ENCODE measurements at regions not wholly inside any gene's neighbourhood (a gene's known extent, or its start where the extent isn't known, plus 50 kb on each side); places are given as distances from the start of the nearest gene placed in this dataset.
A peak's percentile ranks its signal among the peaks of the same experiment; 100 is the strongest.

DNA sequence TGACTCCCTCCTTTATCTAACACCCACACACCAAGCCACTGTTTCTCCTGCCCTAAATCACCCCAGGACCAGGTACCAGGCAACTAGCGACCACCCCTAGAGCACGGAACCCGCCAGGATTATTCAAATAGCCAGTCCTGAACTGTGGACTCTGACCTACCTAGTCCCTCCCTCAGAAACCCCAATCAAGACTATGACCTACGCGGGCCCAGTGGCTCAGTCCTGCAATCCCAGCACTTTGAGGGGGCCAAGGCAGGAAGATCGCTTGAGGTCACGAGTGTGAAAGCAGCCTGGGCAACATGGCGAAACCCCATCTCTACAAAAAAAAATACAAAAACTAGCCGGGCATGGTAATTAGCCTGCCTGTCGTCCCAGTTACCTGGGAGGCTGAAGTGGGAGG is 232.8 kb upstream of the FOXK1 start:
- no peak for DNase-seq (ENCODE audit: low read depth, low spot score)
- Mint-ChIP-seq H3K27me3 (ENCODE audit: low read depth) (peaks cover 6% of the 10 kb centered on the region), H3K9me3 (no peaks in the 10 kb centered on the region), H3K4me1 (no peaks in the 10 kb centered on the region), H3K4me3 (no peak overlapping the region), H3K27ac (ENCODE audit: unreplicated experiment) (peak overlapping the region; percentile 29), H3K36me3 (ENCODE audit: low read depth) (no peaks in the 10 kb centered on the region)
- TF ChIP-seq, protein P1, sequence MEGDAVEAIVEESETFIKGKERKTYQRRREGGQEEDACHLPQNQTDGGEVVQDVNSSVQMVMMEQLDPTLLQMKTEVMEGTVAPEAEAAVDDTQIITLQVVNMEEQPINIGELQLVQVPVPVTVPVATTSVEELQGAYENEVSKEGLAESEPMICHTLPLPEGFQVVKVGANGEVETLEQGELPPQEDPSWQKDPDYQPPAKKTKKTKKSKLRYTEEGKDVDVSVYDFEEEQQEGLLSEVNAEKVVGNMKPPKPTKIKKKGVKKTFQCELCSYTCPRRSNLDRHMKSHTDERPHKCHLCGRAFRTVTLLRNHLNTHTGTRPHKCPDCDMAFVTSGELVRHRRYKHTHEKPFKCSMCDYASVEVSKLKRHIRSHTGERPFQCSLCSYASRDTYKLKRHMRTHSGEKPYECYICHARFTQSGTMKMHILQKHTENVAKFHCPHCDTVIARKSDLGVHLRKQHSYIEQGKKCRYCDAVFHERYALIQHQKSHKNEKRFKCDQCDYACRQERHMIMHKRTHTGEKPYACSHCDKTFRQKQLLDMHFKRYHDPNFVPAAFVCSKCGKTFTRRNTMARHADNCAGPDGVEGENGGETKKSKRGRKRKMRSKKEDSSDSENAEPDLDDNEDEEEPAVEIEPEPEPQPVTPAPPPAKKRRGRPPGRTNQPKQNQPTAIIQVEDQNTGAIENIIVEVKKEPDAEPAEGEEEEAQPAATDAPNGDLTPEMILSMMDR (conservative IDR thresholded peaks at IDR 0.05): no peak

DNA sequence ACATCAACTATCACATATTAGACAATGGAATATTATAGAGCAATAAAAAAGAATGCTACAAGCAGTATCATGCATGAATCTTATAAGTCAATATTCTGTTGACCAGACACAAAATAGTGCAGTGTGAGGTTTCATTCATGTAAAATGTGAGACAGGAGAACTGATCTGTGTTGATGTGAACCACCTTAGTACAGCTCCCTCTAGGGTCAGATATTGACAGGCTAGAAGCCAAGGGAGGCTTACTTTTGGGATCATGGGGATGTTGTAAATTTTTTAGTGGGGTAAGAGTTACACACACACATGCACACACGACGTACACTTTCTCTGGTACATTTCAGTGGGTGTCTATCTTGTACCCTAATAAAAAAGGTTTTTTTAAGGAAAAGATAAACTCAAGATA is 231.6 kb upstream of the FOXK1 start:
- no peak overlapping the region for H3K4me3 Mint-ChIP-seq
- H3K4me1 Mint-ChIP-seq: no peaks in the 10 kb centered on the region
- no peaks in the 10 kb centered on the region for H3K36me3 Mint-ChIP-seq (ENCODE audit: low read depth)
- H3K9me3 Mint-ChIP-seq: no peaks in the 10 kb centered on the region
- TF ChIP-seq, protein P1 (conservative IDR thresholded peaks at IDR 0.05): no peak
- no peaks in the 10 kb centered on the region for H3K27me3 Mint-ChIP-seq (ENCODE audit: low read depth)
- H3K27ac Mint-ChIP-seq (ENCODE audit: unreplicated experiment): no peak overlapping the region
- DNase-seq (ENCODE audit: low read depth, low spot score): no peak

DNA sequence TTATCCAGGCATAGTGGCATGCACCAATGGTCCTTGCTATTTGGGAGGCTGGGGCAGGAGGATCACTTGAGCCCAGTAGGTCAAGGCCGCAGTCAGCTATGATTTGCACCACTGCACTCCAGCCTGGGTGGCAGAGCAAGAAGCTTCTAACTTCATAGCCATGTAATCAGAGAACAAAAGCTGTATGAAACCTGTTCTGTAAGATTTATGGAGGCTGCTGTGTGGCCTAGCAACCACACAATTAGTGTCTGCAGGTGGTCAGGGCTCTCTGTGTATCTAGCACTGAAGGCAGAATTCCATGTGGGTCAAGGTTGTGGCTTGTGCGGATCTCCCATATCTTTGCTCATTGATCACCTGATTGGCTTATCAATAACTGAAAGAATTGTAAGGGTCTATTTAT is 221.5 kb upstream of the FOXK1 start:
- Mint-ChIP-seq H3K4me1 (peaks cover 9% of the 10 kb centered on the region), H3K27ac (ENCODE audit: unreplicated experiment) (no peak overlapping the region), H3K4me3 (no peak overlapping the region), H3K27me3 (ENCODE audit: low read depth) (peaks cover 20% of the 10 kb centered on the region), H3K9me3 (peaks cover 4% of the 10 kb centered on the region), H3K36me3 (ENCODE audit: low read depth) (no peaks in the 10 kb centered on the region)
- no peak for DNase-seq (ENCODE audit: low read depth, low spot score)
- TF ChIP-seq, protein P1 (conservative IDR thresholded peaks at IDR 0.05): no peak

DNA sequence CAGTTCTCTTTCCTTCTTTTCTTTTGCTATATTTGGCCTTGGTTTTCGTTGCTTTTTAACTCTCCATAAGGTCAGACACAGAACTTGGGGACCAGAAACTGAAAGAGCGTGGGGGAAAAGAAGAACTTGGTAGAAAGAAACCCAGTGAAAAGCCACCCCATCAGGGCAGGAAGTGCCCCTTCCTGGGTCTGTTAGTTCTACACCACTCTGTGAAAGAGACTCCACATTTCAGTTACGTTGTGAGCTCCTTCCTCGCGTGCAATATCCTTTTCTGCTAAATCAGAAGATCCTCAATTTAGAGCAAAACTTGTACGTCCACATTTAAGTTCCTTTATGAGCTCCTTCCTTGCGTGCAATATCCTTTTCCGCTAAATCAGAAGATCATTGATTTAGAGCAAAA is 220.6 kb upstream of the FOXK1 start:
- no peak for DNase-seq (ENCODE audit: low read depth, low spot score)
- TF ChIP-seq, protein P1 (conservative IDR thresholded peaks at IDR 0.05): no peak
- H3K36me3 Mint-ChIP-seq (ENCODE audit: low read depth): no peaks in the 10 kb centered on the region
- H3K4me1 Mint-ChIP-seq: peaks cover 9% of the 10 kb centered on the region
- no peak overlapping the region for H3K27ac Mint-ChIP-seq (ENCODE audit: unreplicated experiment)
- H3K4me3 Mint-ChIP-seq: no peak overlapping the region
- H3K27me3 Mint-ChIP-seq (ENCODE audit: low read depth): peaks cover 25% of the 10 kb centered on the region
- peaks cover 4% of the 10 kb centered on the region for H3K9me3 Mint-ChIP-seq

DNA sequence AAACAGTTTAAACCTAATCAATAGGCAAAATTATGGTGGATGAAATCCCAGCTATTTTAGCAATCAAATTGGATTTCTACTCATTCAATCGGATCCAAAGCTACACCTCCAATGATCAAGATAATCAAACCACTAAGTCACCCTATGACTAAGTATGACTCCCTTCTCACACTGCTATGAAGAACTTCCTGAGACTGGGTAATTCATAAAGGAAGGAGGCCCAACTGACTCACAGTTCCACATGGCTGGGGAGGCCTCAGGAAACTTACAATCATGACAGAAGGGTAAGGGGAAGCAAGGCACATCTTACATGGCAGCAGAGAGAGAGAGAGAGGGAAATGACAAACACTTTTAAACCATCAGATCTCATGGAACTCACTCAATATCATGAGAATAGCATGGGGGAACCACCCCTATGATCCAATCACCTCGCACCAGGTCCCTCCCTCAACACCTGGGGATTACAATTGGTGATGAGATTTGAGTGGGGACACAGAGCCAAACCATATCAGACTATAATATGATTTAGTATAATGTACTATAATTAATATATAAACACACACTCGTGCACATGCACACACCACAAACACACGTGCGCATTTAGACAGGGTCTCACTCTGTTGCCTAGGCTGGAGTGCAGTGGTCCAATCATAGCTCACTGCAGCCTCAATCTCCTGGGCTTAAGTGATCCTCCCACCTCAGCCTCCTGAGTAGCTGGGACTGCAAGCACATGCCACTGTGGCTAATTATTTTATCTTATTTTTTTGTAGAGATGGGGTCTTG is 213.6 kb upstream of the FOXK1 start:
- H3K4me1 Mint-ChIP-seq: no peaks in the 10 kb centered on the region
- TF ChIP-seq, protein P1 (conservative IDR thresholded peaks at IDR 0.05): no peak
- no peak overlapping the region for H3K4me3 Mint-ChIP-seq
- no peak for DNase-seq (ENCODE audit: low read depth, low spot score)
- peaks cover 4% of the 10 kb centered on the region for H3K9me3 Mint-ChIP-seq
- no peaks in the 10 kb centered on the region for H3K36me3 Mint-ChIP-seq (ENCODE audit: low read depth)
- peaks cover 29% of the 10 kb centered on the region for H3K27me3 Mint-ChIP-seq (ENCODE audit: low read depth)
- H3K27ac Mint-ChIP-seq (ENCODE audit: unreplicated experiment): no peak overlapping the region
